Retinal pigment epithelial cell (primary cell): ENCODE measurements at regions not wholly inside any gene's neighbourhood (a gene's known extent, or its start where the extent isn't known, plus 50 kb on each side); places are given as distances from the start of the nearest gene placed in this dataset.

Experiments
- DNase-seq: peaks from one replicate; pipeline ENCODE4 v3.0.0-alpha.2; 2010; ENCODE audit warnings: low read depth
- H3K4me3 ChIP-seq: 2 replicates; pipeline ENCODE4 v1.5.1; 2011; ENCODE audit warnings: mild to moderate bottlenecking, low read length, control low read depth, moderate library complexity
- TF ChIP-seq, protein P1 (sequence below): conservative IDR thresholded peaks from 2 replicates; pipeline ENCODE4 v1.5.1; 2011; ENCODE audit warnings: low read depth, low read length, control low read depth, inconsistent platforms

GRCh38 chr2:120823551-120823950 is 87.9 kb downstream of the GLI2 start:
- H3K4me3 ChIP-seq = no peak overlapping the region
- TF ChIP-seq, protein P1, sequence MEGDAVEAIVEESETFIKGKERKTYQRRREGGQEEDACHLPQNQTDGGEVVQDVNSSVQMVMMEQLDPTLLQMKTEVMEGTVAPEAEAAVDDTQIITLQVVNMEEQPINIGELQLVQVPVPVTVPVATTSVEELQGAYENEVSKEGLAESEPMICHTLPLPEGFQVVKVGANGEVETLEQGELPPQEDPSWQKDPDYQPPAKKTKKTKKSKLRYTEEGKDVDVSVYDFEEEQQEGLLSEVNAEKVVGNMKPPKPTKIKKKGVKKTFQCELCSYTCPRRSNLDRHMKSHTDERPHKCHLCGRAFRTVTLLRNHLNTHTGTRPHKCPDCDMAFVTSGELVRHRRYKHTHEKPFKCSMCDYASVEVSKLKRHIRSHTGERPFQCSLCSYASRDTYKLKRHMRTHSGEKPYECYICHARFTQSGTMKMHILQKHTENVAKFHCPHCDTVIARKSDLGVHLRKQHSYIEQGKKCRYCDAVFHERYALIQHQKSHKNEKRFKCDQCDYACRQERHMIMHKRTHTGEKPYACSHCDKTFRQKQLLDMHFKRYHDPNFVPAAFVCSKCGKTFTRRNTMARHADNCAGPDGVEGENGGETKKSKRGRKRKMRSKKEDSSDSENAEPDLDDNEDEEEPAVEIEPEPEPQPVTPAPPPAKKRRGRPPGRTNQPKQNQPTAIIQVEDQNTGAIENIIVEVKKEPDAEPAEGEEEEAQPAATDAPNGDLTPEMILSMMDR = no peak
- DNase-seq = no peak

DNA sequence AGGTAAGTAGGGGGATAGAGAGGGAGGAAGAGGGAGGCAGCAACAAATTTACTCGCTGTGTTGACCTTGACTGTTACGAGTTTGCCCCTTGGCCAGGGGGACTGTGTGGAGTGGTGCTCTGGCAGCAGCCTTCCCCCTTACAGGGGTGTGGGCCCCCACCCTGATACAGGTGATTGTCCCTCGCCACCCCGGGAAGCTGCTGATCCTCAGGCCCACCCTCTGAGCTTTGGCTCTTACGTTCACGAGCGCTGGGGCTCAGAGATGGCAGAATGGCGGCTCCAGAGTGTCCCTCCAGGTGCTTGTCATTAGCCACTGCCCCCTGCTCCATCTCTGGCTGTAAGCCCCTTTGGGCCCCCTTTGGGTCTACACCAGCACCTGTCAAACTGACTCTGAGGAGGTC is 88.6 kb downstream of the GLI2 start:
- no peak overlapping the region for H3K4me3 ChIP-seq
- TF ChIP-seq, protein P1 = no peak
- DNase-seq = no peak

GRCh38 chr2:120825370-120826259 is 89.9 kb downstream of the GLI2 start:
- no peak overlapping the region for H3K4me3 ChIP-seq
- TF ChIP-seq, protein P1 = no peak
- no peak for DNase-seq

DNA sequence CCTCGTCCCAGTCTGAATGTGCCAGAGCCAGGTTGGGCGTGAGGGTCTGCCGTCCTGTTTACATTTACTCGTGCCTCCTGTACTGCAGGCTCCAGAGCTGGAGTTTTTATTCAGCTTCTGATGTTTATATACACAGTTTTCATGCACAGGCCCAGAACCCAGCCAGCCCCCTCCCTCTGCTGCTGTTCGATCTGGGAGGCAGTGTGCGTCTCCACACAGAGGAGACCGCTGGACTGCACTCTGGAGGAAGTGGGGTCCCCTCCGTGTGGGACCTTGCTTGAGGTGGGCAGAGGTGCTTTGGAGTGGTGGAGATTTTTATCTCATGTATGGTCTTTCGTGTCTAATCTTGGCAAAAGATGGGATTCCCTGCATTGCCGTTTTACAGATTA is 90.6 kb downstream of the GLI2 start:
- no peak for DNase-seq
- no peak overlapping the region for H3K4me3 ChIP-seq
- TF ChIP-seq, protein P1 = no peak

DNA sequence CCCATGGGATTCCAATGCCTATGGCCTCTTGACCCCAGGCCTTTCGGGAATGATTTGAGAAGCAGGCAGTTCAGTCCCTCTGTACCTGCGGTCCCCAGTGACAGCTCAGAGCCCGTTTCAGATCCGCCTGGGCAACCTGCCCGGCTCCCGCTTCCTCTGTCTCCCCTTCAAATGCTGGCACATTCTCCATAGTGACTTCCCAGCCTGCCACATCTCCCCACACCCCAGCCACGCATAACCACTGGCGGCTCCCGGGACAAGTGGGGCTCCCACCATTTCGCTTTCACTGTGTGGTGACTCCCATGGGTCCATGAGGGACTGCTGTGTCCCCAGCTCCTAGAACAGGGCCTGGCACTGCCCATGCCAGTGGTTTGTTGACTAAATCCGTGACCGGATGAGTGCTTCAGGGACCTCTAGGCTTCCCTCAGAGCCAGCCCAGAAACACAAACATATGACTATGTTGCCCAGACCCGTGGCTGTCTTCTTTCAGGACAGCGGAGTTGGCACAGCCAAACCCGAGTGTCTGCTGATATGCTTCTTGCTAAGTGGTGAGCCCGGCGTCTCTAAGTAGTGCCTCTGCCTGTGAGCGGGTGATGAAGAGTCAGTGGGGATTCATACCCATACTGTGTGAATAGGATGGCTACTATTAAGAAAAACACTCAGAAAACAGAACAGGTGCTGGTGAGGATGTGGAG is 91.2 kb downstream of the GLI2 start:
- DNase-seq = no peak
- no peak overlapping the region for H3K4me3 ChIP-seq
- TF ChIP-seq, protein P1 = no peak

DNA sequence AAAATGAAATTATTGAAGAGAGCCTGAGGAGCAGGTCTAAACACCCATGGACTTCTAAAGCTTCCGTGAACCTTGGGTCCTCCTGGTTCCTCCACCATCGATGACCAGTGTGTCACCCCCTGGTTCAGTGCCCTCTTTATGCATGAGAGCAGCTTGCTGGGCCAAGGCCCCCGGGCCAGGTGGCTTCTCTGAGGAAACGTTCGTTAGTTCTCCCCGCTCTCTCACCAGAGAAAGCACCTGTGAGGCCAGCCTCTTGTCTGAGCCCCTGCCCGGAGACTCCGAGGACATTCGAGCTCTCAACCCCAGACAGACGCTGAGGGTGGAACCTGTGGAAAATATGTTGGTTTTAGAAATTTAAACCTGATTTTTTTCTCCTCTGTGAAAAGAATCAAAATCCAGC is 92.4 kb downstream of the GLI2 start:
- TF ChIP-seq, protein P1 = no peak
- DNase-seq = no peak
- H3K4me3 ChIP-seq = no peak overlapping the region
